Stimulated activated CD8-positive, alpha-beta memory T cell treated with anti-CD3 and anti-CD28 coated beads, Interleukin-7, amount 100 ng/mL, for 48 hours (primary cell): ENCODE measurements at regions not wholly inside any gene's neighbourhood (a gene's known extent, or its start where the extent isn't known, plus 50 kb on each side); places are given as distances from the start of the nearest gene placed in this dataset.
"Not testable (repeated sequence)": the region's sequence is repeated elsewhere in the genome, so short reads cannot be mapped to it uniquely, and the experiment has no call there.

Source experiments
- DNase-seq, 2 donors: peaks; one replicate each; pipeline ENCODE4 v3.0.0-alpha.2; 2020; ENCODE audit warnings: low read depth in 1 of 2; ENCODE audit errors: extremely low read depth in 1 of 2

DNA sequence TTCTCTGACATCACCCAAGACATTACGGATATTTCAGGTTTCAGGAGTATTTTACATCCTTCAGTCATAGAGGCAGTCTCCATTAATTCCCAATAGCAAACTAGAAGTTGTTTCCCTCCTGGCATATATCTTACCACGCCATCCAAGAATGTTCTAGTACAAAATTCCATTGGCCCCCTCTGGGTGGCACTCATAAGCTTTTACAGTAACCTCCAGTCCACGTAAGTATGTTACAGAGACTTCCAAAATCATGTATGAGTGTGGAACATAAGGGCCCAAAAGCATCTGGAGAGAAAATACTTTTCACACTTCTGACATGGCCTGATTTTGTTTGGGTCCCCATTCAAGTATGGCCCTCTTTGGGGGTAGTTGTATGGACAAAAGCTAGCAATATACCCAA, 58.1 kb upstream of the DHRS4 start:
- DNase-seq: no peak

DNA sequence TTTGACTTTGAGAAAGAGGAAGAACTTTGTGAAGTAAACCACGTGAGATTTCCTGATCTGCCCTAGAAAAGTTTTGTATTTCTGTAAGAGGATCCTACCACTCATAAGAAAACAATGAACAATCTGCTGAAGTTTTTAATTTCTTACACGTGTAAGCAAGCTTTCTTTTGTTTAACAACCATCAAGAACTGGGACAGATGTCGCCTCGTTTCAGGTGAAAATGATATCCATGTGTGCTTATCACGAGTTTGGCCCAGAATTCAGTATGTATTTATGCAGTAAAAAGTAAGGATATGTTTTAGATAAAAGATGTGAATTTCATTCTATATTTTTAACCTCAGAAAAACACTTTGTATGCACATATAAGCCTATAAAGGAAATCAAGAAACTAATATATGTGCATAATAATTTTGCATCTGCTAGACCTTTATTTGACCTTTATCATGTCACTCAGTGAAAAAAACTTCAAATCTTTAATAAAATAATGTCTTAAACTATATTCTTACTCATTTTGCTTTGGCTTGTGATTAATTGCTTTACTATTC, 56.9 kb upstream of the DHRS4 start:
- no peak for DNase-seq

DNA sequence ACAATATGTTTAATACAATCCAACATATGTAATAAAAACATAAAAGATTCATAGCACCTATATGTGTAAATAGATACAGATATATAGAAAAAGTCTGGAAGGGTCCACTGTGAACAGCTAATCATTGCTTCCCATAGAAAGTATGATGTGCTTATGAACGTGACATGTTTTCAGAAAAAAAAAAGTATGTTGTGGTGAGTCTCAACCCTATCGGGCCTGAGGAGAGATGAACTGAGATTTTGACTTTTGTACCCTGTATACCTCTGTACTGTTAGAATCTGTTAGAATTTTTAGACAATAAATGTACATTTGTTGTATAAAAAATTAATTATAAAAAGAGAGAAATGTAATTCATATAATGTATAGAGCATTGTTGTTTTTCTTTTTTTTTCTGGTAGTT, 56.3 kb upstream of the DHRS4 start:
- DNase-seq: not testable (repeated sequence)

DNA sequence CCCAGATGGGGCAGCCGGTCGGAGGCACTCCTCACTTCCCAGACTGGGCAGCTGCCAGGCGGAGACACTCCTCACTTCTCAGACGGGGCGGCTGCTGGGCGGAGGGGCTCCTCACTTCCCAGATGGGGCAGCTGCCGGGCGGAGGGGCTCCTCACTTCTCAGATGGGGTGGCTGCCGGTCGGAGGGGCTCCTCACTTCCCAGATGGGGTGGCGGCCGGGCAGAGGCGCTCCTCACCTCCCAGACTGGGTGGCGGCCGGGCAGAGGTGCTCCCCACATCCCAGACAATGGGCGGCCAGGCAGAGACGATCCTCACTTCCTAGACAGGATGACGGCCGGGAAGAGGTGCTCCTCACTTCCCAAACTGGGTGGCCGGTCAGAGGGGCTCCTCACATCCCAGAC, 55.2 kb upstream of the DHRS4 start:
- DNase-seq: not testable (repeated sequence)

GRCh38 chr14:23899788-23900187, 53.8 kb upstream of the DHRS4 start:
- no peak for DNase-seq

GRCh38 chr14:23903442-23903841, 50.1 kb upstream of the DHRS4 start:
- no peak for DNase-seq
